ENCODE measurements at regions not wholly inside any gene's neighbourhood (a gene's known extent, or its start where the extent isn't known, plus 50 kb on each side); places are given as distances from the start of the nearest gene placed in this dataset.

GRCh38 chr5:176180781-176181180 lies 57.4 kb upstream of the SIMC1 start:
- Histone ChIP-seq H3K4me1 (ENCODE audit: insufficient read depth, low read length) (no peaks in the 10 kb centered on the region), H3K9me3 (ENCODE audit: insufficient read depth, low read depth, low read length) (no peaks in the 10 kb centered on the region), H3K79me2 (ENCODE audit: insufficient read depth, low read length) (no peaks in the 10 kb centered on the region), H3K27ac (ENCODE audit: low read depth, low read length) (no peak overlapping the region), H4K20me1 (ENCODE audit: insufficient read depth, low read length) (no peaks in the 10 kb centered on the region), H2AFZ (ENCODE audit: low read depth, low read length) (no peak overlapping the region), H3K36me3 (ENCODE audit: insufficient read depth, low read length) (no peaks in the 10 kb centered on the region), H3K27me3 (ENCODE audit: insufficient read depth, low read length) (peaks cover 10% of the 10 kb centered on the region), H3K4me3 (ENCODE audit: insufficient read depth, low read depth, low read length) (no peak overlapping the region), H3K4me2 (ENCODE audit: low read length) (no peak overlapping the region), H3K9ac (ENCODE audit: low read length) (no peak overlapping the region)
- no peaks in the 10 kb centered on the region for H3K36me3 Mint-ChIP-seq (ENCODE audit: low read depth, unreplicated experiment)
- no peak overlapping the region for H3K27ac Mint-ChIP-seq (ENCODE audit: unreplicated experiment)
- no peak for TF ChIP-seq EZH2 (IDR thresholded peaks at IDR 0.05; ENCODE audit: insufficient read depth, low read length)
- TF ChIP-seq, protein P1, sequence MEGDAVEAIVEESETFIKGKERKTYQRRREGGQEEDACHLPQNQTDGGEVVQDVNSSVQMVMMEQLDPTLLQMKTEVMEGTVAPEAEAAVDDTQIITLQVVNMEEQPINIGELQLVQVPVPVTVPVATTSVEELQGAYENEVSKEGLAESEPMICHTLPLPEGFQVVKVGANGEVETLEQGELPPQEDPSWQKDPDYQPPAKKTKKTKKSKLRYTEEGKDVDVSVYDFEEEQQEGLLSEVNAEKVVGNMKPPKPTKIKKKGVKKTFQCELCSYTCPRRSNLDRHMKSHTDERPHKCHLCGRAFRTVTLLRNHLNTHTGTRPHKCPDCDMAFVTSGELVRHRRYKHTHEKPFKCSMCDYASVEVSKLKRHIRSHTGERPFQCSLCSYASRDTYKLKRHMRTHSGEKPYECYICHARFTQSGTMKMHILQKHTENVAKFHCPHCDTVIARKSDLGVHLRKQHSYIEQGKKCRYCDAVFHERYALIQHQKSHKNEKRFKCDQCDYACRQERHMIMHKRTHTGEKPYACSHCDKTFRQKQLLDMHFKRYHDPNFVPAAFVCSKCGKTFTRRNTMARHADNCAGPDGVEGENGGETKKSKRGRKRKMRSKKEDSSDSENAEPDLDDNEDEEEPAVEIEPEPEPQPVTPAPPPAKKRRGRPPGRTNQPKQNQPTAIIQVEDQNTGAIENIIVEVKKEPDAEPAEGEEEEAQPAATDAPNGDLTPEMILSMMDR (IDR thresholded peaks at IDR 0.05; ENCODE audit: insufficient read depth, low read depth, low read length) = no peak
- no peak overlapping the region for H3K4me3 Mint-ChIP-seq (ENCODE audit: unreplicated experiment)
- peaks cover 8% of the 10 kb centered on the region for H3K9me3 Mint-ChIP-seq (ENCODE audit: unreplicated experiment)
- FAIRE-seq = no peak
- no peak for DNase-seq (ENCODE audit: low read depth)
- H3K4me1 Mint-ChIP-seq (ENCODE audit: low read depth, unreplicated experiment) = peaks cover 2% of the 10 kb centered on the region
- H3K27me3 Mint-ChIP-seq (ENCODE audit: low read depth, unreplicated experiment) = peaks cover 79% of the 10 kb centered on the region

DNA sequence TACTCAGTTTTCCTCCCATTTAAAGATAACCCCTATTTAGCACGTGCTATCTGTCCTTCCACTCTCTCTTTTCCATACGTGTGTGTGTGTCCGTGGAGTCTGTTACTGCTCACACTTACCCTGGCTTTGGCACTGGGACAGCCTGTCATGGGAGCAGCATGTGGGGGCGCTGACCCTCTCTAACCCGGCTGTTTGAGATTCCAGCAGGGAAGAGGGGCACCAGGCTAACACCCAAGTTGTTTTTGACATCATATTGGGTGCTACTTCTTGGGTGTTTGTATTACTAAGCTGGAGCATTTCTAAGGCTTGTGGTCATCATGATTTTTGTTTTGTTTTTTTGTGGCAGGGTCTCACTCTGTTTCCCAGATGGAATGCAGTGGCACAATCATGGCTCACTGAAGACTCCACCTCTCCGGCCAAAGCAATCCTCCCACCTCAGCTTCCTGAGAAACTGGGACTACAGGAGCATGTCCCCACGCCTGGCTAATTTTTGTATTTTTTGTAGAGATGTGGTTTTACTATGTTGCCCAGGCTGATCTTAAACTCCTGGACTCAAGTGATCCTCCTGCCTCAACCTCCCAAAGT lies 56.9 kb upstream of the SIMC1 start:
- Histone ChIP-seq H3K27me3 (ENCODE audit: insufficient read depth, low read length) (peaks cover 8% of the 10 kb centered on the region), H3K4me1 (ENCODE audit: insufficient read depth, low read length) (no peaks in the 10 kb centered on the region), H3K27ac (ENCODE audit: low read depth, low read length) (no peak overlapping the region), H3K36me3 (ENCODE audit: insufficient read depth, low read length) (no peaks in the 10 kb centered on the region), H3K4me3 (ENCODE audit: insufficient read depth, low read depth, low read length) (no peak overlapping the region), H3K79me2 (ENCODE audit: insufficient read depth, low read length) (no peaks in the 10 kb centered on the region), H3K9ac (ENCODE audit: low read length) (no peak overlapping the region), H3K4me2 (ENCODE audit: low read length) (no peak overlapping the region), H4K20me1 (ENCODE audit: insufficient read depth, low read length) (no peaks in the 10 kb centered on the region), H2AFZ (ENCODE audit: low read depth, low read length) (no peak overlapping the region), H3K9me3 (ENCODE audit: insufficient read depth, low read depth, low read length) (no peaks in the 10 kb centered on the region)
- no peak for FAIRE-seq
- Mint-ChIP-seq H3K4me3 (ENCODE audit: unreplicated experiment) (no peak overlapping the region), H3K27ac (ENCODE audit: unreplicated experiment) (no peak overlapping the region), H3K9me3 (ENCODE audit: unreplicated experiment) (peaks cover 8% of the 10 kb centered on the region), H3K36me3 (ENCODE audit: low read depth, unreplicated experiment) (no peaks in the 10 kb centered on the region), H3K27me3 (ENCODE audit: low read depth, unreplicated experiment) (peaks cover 73% of the 10 kb centered on the region), H3K4me1 (ENCODE audit: low read depth, unreplicated experiment) (peaks cover 2% of the 10 kb centered on the region)
- no peak for TF ChIP-seq EZH2 (IDR thresholded peaks at IDR 0.05; ENCODE audit: insufficient read depth, low read length)
- TF ChIP-seq, protein P1 (IDR thresholded peaks at IDR 0.05; ENCODE audit: insufficient read depth, low read depth, low read length) = no peak
- DNase-seq (ENCODE audit: low read depth) = no peak

DNA sequence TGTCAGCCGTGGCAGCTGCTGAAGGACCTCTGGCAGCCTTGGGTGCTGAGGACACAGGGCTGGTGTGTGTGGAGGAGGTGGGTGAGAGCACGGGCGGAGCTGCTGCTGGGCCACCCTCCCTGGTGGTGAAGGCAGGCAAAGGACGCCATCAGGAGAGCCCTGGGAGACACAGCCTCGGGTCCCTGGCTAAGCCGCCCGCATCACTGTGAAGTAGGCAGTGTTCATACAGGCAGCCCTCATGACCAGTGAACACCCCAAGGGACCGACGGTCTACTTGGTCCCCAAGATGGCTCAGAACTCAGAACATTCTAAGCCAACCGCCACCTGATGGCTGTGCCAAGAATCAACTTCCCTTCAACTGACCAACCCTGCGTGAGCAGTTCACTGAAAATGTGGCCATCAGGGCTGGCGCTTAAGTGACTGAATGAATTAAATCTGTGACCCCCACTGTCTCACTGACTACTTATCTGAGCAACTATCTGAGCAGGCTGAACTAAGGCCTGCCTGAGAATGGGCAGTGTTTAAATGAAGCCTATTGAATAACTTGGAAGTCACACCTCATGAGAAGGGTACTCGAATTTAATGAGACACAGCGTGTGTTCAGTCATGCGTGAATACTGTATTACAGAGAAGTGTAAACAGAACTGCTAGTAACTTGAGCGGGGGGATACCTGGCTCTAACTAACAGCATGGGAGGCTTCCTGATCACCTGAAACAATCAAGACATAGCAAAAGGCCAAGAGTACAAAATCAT lies 54.7 kb upstream of the SIMC1 start:
- Histone ChIP-seq H3K4me1 (ENCODE audit: insufficient read depth, low read length) (no peaks in the 10 kb centered on the region), H3K27ac (ENCODE audit: low read depth, low read length) (no peak overlapping the region), H3K9ac (ENCODE audit: low read length) (no peak overlapping the region), H3K79me2 (ENCODE audit: insufficient read depth, low read length) (no peaks in the 10 kb centered on the region), H3K4me2 (ENCODE audit: low read length) (no peak overlapping the region), H3K36me3 (ENCODE audit: insufficient read depth, low read length) (no peaks in the 10 kb centered on the region), H4K20me1 (ENCODE audit: insufficient read depth, low read length) (no peaks in the 10 kb centered on the region), H2AFZ (ENCODE audit: low read depth, low read length) (no peak overlapping the region), H3K9me3 (ENCODE audit: insufficient read depth, low read depth, low read length) (no peaks in the 10 kb centered on the region), H3K27me3 (ENCODE audit: insufficient read depth, low read length) (no peaks in the 10 kb centered on the region), H3K4me3 (ENCODE audit: insufficient read depth, low read depth, low read length) (no peak overlapping the region)
- H3K4me3 Mint-ChIP-seq (ENCODE audit: unreplicated experiment) = no peak overlapping the region
- H3K27ac Mint-ChIP-seq (ENCODE audit: unreplicated experiment) = no peak overlapping the region
- TF ChIP-seq, protein P1 (IDR thresholded peaks at IDR 0.05; ENCODE audit: insufficient read depth, low read depth, low read length) = no peak
- TF ChIP-seq EZH2 (IDR thresholded peaks at IDR 0.05; ENCODE audit: insufficient read depth, low read length) = no peak
- no peaks in the 10 kb centered on the region for H3K36me3 Mint-ChIP-seq (ENCODE audit: low read depth, unreplicated experiment)
- peaks cover 62% of the 10 kb centered on the region for H3K27me3 Mint-ChIP-seq (ENCODE audit: low read depth, unreplicated experiment)
- H3K4me1 Mint-ChIP-seq (ENCODE audit: low read depth, unreplicated experiment) = peaks cover 2% of the 10 kb centered on the region
- FAIRE-seq (no peak), DNase-seq (ENCODE audit: low read depth) (no peak)
- peaks cover 5% of the 10 kb centered on the region for H3K9me3 Mint-ChIP-seq (ENCODE audit: unreplicated experiment)
